ENCODE measurements at regions not wholly inside any gene's neighbourhood (a gene's known extent, or its start where the extent isn't known, plus 50 kb on each side); places are given as distances from the start of the nearest gene placed in this dataset.

DNA sequence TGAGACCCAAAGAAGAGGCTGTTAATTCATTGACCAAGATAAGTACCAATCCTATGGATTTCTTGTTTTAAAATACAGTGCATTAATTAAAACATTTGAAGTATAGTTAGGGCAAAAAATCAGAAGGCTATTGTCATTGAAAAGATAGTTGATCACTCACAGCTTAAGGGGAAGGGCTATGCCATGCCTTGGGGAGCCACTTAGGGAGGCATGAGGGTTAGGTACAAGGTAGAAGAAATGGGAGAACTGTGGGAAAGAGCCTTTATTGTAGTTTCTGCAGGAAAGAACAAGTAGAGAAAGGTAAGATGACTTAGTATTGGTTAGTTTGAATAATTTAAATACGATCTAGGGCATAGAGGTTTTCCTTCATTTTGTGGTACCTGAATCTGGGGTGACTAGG lies 1285.5 kb upstream of the TMEFF2 start:
- H3K4me3 ChIP-seq (ENCODE audit: extremely low read depth in 1 of 4, insufficient read depth in 2 of 4, low read depth in 3 of 4, low read length in 4 of 4) = no peak overlapping the region
- H3K23me2 ChIP-seq (ENCODE audit: low read depth, low read length) = no peaks in the 10 kb centered on the region
- no peak overlapping the region for H3K14ac ChIP-seq (ENCODE audit: insufficient read length)
- no peaks in the 10 kb centered on the region for H3K79me2 ChIP-seq (ENCODE audit: control insufficient read depth in 1 of 2, insufficient read depth in 2 of 2, low read length in 2 of 2)
- H4K91ac ChIP-seq (replicated peaks; ENCODE audit: insufficient read length, low read length) = no peak overlapping the region
- H3K79me1 ChIP-seq (ENCODE audit: low read depth, low read length) = no peaks in the 10 kb centered on the region
- DNase-seq (ENCODE audit: low read depth in 1 of 2, low spot score in 2 of 2) (no peak), FAIRE-seq (no peak)
- ChIA-PET CTCF (ENCODE audit: partially characterized antibody) (no interaction called here), POLR2A (ENCODE audit: partially characterized antibody) (no interaction called here)
- no peak overlapping the region for H2AK5ac ChIP-seq (ENCODE audit: low read depth, low read length)
- H2BK120ac ChIP-seq (replicated peaks; ENCODE audit: low read depth, low read length) = no peak overlapping the region
- no peak overlapping the region for H2AFZ ChIP-seq (ENCODE audit: low read length)
- no peak overlapping the region for H2BK12ac ChIP-seq (ENCODE audit: low read depth, low read length)
- H2BK20ac ChIP-seq (ENCODE audit: low read length) = no peak overlapping the region
- no peaks in the 10 kb centered on the region for H3K4me1 ChIP-seq (replicated peaks in 1 of 4; ENCODE audit: control insufficient read depth in 3 of 4, insufficient read depth in 4 of 4, low read length in 3 of 4)
- no peak overlapping the region for H2BK5ac ChIP-seq (ENCODE audit: low read depth, low read length)
- H3K56ac ChIP-seq (replicated peaks; ENCODE audit: insufficient read length, low read depth, low read length) = no peak overlapping the region
- H3K27ac ChIP-seq (ENCODE audit: low read depth, low read length) = no peak overlapping the region
- no peak overlapping the region for H3K23ac ChIP-seq (ENCODE audit: insufficient read length)
- no peaks in the 10 kb centered on the region for H3K9me3 ChIP-seq (ENCODE audit: insufficient read depth in 2 of 2, low read depth in 1 of 2, low read length in 1 of 2)
- no peaks in the 10 kb centered on the region for H3K27me3 ChIP-seq (replicated peaks in 1 of 4; ENCODE audit: control insufficient read depth in 3 of 4, extremely low read depth in 1 of 4, insufficient read depth in 3 of 4, low read length in 3 of 4)
- H3K4ac ChIP-seq (replicated peaks; ENCODE audit: insufficient read length, low read depth, low read length) = no peak overlapping the region
- no peak overlapping the region for H4K5ac ChIP-seq (ENCODE audit: insufficient read length, low read depth, low read length)
- H4K20me1 ChIP-seq (replicated peaks in 1 of 2; ENCODE audit: control insufficient read depth in 1 of 2, insufficient read depth in 2 of 2, low read length in 2 of 2) = no peaks in the 10 kb centered on the region
- H2BK15ac ChIP-seq (ENCODE audit: low read length) = no peak overlapping the region
- no peak overlapping the region for H3K4me2 ChIP-seq (ENCODE audit: insufficient read depth in 1 of 2, low read depth in 2 of 2, low read length in 2 of 2)
- H3K36me3 ChIP-seq (ENCODE audit: control insufficient read depth in 2 of 4, insufficient read depth in 4 of 4, low read length in 3 of 4) = no peaks in the 10 kb centered on the region
- TF ChIP-seq, protein P1, sequence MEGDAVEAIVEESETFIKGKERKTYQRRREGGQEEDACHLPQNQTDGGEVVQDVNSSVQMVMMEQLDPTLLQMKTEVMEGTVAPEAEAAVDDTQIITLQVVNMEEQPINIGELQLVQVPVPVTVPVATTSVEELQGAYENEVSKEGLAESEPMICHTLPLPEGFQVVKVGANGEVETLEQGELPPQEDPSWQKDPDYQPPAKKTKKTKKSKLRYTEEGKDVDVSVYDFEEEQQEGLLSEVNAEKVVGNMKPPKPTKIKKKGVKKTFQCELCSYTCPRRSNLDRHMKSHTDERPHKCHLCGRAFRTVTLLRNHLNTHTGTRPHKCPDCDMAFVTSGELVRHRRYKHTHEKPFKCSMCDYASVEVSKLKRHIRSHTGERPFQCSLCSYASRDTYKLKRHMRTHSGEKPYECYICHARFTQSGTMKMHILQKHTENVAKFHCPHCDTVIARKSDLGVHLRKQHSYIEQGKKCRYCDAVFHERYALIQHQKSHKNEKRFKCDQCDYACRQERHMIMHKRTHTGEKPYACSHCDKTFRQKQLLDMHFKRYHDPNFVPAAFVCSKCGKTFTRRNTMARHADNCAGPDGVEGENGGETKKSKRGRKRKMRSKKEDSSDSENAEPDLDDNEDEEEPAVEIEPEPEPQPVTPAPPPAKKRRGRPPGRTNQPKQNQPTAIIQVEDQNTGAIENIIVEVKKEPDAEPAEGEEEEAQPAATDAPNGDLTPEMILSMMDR (IDR thresholded peaks at IDR 0.05; ENCODE audit: control extremely low read depth in 1 of 3, insufficient read depth in 1 of 3, low read depth in 1 of 3, low read length in 3 of 3) = no peak
- TF ChIP-seq, protein P2, sequence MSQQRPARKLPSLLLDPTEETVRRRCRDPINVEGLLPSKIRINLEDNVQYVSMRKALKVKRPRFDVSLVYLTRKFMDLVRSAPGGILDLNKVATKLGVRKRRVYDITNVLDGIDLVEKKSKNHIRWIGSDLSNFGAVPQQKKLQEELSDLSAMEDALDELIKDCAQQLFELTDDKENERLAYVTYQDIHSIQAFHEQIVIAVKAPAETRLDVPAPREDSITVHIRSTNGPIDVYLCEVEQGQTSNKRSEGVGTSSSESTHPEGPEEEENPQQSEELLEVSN (IDR thresholded peaks at IDR 0.05) = no peak
- no peak for TF ChIP-seq PHF8 (conservative IDR thresholded peaks at IDR 0.05; ENCODE audit: low read depth, low read length)
- no peak for TF ChIP-seq CBX5 (IDR thresholded peaks at IDR 0.05; ENCODE audit: low read depth, low read length)
- no peak for TF ChIP-seq TEAD4 (IDR thresholded peaks at IDR 0.05; ENCODE audit: low read depth, low read length)
- H4K8ac ChIP-seq (ENCODE audit: extremely low read depth, insufficient read depth, low read length) = no peak overlapping the region
- no peak overlapping the region for H3K18ac ChIP-seq (ENCODE audit: extremely low read depth, low read length)
- 92% methylated on average over 1 of the region's 1 CpG; no CpG with 5 or more reads in 1 of the 2 experiments for WGBS, 2 experiments (ENCODE audit: extremely low coverage in 1 of 2, insufficient coverage in 1 of 2, insufficient read length in 1 of 2, insufficient replicate concordance in 2 of 2, low coverage in 1 of 2, low lambda C conversion rate in 2 of 2, missing lambda C conversion rate in 1 of 2)
- no peak overlapping the region for H3K9ac ChIP-seq (replicated peaks in 1 of 4; ENCODE audit: extremely low read depth in 1 of 4, low read depth in 3 of 4, low read length in 3 of 4)
